RWPE2 (cell line): ENCODE measurements at regions not wholly inside any gene's neighbourhood (a gene's known extent, or its start where the extent isn't known, plus 50 kb on each side); places are given as distances from the start of the nearest gene placed in this dataset.

Experiments used
- ATAC-seq: fragments of 200-7000 bp; cut with Tn5 transposase; 3 replicates; pipeline ENCODE4 v1.9.1; 2021; ENCODE audit warnings: low read depth
- DNase-seq: peaks from one replicate; pipeline ENCODE4 v3.0.0-alpha.2; 2020; ENCODE audit warnings: low spot score
- H3K27ac ChIP-seq: fragments of 450-650 bp; 2 replicates; pipeline ENCODE4 v1.5.1; 2017; ENCODE audit warnings: mild to moderate bottlenecking; ENCODE audit not compliant: poor library complexity, severe bottlenecking
- H3K27me3 ChIP-seq: fragments of 250-450 bp; sonication (Bioruptor Pico); 2 replicates; pipeline ENCODE4 v1.5.1; 2021; ENCODE audit warnings: mild to moderate bottlenecking, moderate library complexity; ENCODE audit not compliant: insufficient read depth, poor library complexity, severe bottlenecking
- H3K36me3 ChIP-seq: fragments of 250-450 bp; sonication (Bioruptor Pico); 2 replicates; pipeline ENCODE4 v1.5.1; 2020; ENCODE audit warnings: low read depth, mild to moderate bottlenecking, moderate library complexity
- H3K4me1 ChIP-seq: fragments of 250-450 bp; sonication (Bioruptor Pico); 2 replicates; pipeline ENCODE4 v1.5.1; 2021; ENCODE audit warnings: mild to moderate bottlenecking, moderate library complexity; ENCODE audit not compliant: insufficient read depth, poor library complexity, severe bottlenecking
- H3K4me3 ChIP-seq: fragments of 250-450 bp; sonication (Bioruptor Pico); 2 replicates; pipeline ENCODE4 v1.5.1; 2021; ENCODE audit warnings: mild to moderate bottlenecking, moderate library complexity; ENCODE audit not compliant: severe bottlenecking
- H3K9me3 ChIP-seq: fragments of 250-450 bp; sonication (Bioruptor Pico); 2 replicates; pipeline ENCODE4 v1.5.1; 2021; ENCODE audit warnings: mild to moderate bottlenecking, moderate library complexity; ENCODE audit not compliant: severe bottlenecking
- TF ChIP-seq, protein P1 (sequence below): fragments of 450-650 bp; IDR thresholded peaks from one replicate; pipeline ENCODE4 v1.5.1; 2017; ENCODE audit warnings: mild to moderate bottlenecking, moderate library complexity; ENCODE audit not compliant: poor library complexity, severe bottlenecking

DNA sequence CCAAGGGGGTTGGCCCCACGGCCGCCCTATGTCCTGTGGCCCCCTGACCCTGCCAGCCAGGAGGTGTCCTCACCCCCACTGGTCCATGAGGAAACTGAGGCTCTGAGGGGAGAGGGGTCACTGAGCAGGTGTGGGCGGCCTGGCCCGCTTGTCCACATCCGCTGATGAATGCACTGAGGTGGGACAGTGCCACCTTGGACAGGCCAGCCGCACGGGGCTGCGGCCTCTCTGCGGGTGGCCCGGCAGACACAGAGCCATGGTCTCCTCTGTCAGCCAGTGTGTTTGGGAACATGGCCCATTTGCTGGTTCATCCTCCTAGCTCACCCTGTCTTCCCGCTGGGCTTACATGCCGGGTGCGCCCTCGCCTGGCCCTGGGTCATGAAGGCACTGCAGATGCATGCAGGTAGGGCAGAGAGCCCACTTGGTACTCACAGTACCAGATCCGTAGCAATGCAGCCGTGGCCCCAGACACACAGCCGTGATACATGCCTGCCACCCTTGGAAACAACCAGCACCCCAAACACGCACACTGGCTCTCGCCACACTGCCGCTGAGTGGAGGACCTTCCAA lies 93.9 kb downstream of the ENGASE start:
- Histone ChIP-seq H3K4me3 (no peak overlapping the region), H3K27ac (no peak overlapping the region), H3K9me3 (no peaks in the 10 kb centered on the region), H3K36me3 (no peaks in the 10 kb centered on the region), H3K27me3 (peaks cover 77% of the 10 kb centered on the region), H3K4me1 (no peaks in the 10 kb centered on the region)
- TF ChIP-seq, protein P1, sequence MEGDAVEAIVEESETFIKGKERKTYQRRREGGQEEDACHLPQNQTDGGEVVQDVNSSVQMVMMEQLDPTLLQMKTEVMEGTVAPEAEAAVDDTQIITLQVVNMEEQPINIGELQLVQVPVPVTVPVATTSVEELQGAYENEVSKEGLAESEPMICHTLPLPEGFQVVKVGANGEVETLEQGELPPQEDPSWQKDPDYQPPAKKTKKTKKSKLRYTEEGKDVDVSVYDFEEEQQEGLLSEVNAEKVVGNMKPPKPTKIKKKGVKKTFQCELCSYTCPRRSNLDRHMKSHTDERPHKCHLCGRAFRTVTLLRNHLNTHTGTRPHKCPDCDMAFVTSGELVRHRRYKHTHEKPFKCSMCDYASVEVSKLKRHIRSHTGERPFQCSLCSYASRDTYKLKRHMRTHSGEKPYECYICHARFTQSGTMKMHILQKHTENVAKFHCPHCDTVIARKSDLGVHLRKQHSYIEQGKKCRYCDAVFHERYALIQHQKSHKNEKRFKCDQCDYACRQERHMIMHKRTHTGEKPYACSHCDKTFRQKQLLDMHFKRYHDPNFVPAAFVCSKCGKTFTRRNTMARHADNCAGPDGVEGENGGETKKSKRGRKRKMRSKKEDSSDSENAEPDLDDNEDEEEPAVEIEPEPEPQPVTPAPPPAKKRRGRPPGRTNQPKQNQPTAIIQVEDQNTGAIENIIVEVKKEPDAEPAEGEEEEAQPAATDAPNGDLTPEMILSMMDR: no peak
- DNase-seq (no peak), ATAC-seq (0 out of 3 replicates have a peak, but pooled peaks have one; percentile 7)

GRCh38 chr17:79167486-79167885 lies 92.9 kb downstream of the ENGASE start:
- H3K27me3 ChIP-seq: peaks cover 77% of the 10 kb centered on the region
- no peaks in the 10 kb centered on the region for H3K4me1 ChIP-seq
- H3K36me3 ChIP-seq: no peaks in the 10 kb centered on the region
- H3K27ac ChIP-seq: no peak overlapping the region
- TF ChIP-seq, protein P1: no peak
- no peak overlapping the region for H3K4me3 ChIP-seq
- no peaks in the 10 kb centered on the region for H3K9me3 ChIP-seq
- no peak for ATAC-seq
- no peak for DNase-seq

DNA sequence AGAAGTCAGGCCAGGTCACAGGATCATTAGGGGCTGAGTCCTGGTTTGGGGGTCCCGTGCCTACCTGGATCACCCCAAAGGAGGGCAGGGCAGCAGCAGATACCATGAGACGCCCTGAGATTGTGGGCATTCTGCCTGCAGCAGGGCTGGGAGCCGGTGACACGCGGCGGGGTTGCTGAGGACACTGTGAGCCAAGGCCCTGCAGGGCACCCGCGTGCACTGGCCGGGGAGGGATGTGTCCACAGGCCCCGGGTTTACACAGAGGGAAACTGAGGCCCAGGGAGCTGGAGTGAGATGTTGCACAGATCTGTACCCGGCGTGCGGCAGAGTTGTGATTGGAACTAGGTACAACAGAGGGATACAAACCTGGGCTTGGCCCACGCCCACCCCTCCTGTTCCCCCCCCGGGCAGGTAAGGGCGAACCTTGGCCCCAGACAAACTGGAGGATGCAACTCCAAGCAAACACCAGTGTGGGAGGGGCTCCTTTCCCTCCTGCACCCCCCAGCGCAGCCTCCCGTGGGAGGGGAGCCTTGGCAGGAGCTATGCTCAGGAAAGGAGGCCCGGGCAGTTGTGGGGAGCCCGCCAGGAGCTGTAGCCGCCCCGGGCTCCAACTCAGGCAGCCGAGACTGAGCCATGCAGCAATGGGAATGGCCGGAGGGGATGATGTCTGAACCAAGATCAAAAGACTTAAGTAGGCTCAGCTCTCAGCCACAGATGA lies 91.3 kb downstream of the ENGASE start:
- H3K27me3 ChIP-seq: peaks cover 69% of the 10 kb centered on the region
- TF ChIP-seq, protein P1: no peak
- no peaks in the 10 kb centered on the region for H3K36me3 ChIP-seq
- H3K4me1 ChIP-seq: no peaks in the 10 kb centered on the region
- no peak overlapping the region for H3K27ac ChIP-seq
- no peak for DNase-seq
- H3K9me3 ChIP-seq: no peaks in the 10 kb centered on the region
- no peak overlapping the region for H3K4me3 ChIP-seq
- no peak for ATAC-seq

DNA sequence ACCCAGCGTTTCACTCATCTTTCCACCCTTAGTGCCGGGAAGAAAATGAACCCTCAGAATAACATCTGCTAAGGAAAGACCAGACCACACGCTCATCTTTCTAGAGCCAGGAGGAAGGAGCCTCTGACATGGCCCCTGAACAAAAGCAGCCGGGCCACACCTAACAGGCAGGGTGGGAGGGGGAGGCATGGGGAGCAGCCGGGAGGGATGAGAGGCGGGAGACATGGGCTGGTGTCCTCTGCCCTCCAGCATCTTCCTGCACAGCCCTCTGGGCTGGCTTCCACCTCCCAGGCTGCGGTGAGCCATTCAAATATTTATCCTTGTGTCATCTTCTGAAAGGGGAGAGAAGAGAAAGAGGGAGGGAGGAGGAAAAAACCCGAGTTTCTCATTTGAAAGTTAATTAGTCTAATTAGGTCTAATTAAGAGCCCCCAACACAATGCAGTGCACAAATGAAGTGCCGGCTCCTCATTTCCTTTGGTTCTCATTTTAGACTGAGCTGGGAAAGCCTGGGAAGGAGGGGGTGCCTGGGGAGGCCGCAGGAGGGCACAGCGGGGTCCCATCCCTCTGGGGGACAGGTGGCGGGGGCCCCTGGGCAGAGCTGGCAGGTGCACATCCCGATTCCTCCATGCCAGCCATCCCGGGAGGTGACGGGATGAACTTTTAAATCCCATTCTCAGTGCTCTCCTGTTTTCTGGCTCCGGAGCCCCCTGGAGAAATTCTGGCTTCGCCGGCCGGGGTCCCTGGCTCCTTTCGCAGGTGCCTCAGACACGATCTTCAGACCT lies 90.5 kb downstream of the ENGASE start:
- H3K4me1 ChIP-seq: no peaks in the 10 kb centered on the region
- H3K4me3 ChIP-seq: no peak overlapping the region
- H3K9me3 ChIP-seq: no peaks in the 10 kb centered on the region
- TF ChIP-seq, protein P1: no peak
- DNase-seq: no peak
- peaks cover 65% of the 10 kb centered on the region for H3K27me3 ChIP-seq
- ATAC-seq: no peak
- H3K36me3 ChIP-seq: no peaks in the 10 kb centered on the region
- H3K27ac ChIP-seq: no peak overlapping the region

DNA sequence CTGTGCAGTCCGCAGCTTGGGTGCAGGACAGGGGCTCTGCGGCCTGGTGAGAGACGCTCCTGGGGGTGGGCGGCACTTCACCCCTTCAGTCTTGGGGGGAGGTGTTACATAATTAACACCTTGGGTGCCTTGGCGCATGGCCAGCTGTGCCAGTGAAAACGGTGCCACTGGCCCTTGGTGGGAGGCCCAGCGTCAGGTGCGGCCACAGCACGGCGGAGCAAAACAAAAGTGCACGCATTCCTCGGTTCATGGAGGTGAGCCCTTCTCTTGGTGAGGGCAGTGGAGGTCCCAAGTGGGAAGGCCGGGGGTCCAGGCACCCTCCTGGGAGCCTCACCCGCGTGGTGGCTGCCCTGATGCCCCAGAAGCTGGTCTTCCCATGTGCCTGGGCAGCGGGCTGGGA lies 89.8 kb downstream of the ENGASE start:
- Histone ChIP-seq H3K36me3 (no peaks in the 10 kb centered on the region), H3K27ac (no peak overlapping the region), H3K9me3 (no peaks in the 10 kb centered on the region), H3K4me1 (no peaks in the 10 kb centered on the region), H3K27me3 (peaks cover 58% of the 10 kb centered on the region), H3K4me3 (no peak overlapping the region)
- DNase-seq (no peak), ATAC-seq (no peak)
- TF ChIP-seq, protein P1: no peak
